Psoas muscle (tissue), 7 donors: ENCODE measurements at regions not wholly inside any gene's neighbourhood (a gene's known extent, or its start where the extent isn't known, plus 50 kb on each side); places are given as distances from the start of the nearest gene placed in this dataset.

Source experiments
- ATAC-seq, 4 donors: fragments of 200-7000 bp; cut with Tn5 transposase; one replicate each; pipeline ENCODE4 v1.9.1; 2020; ENCODE audit warnings: moderate library complexity in 3 of 4, mild to moderate bottlenecking in 2 of 4
- DNase-seq, 2 donors: peaks; one replicate each; pipeline ENCODE4 v3.0.0-alpha.2; 2020
- H3K27ac ChIP-seq: fragments of 200-600 bp; one replicate; pipeline ENCODE4 v1.8.0; 2022
- H3K27me3 ChIP-seq, 3 donors: fragments of 200-600 bp in 1 of 3; one replicate each; pipeline versions ENCODE4 v1.6.1 to v1.8.0; 2013 to 2022; ENCODE audit warnings: low read length in 2 of 3, mild to moderate bottlenecking in 2 of 3, moderate library complexity in 1 of 3; ENCODE audit not compliant: insufficient read depth in 3 of 3
- H3K36me3 ChIP-seq, 2 donors: fragments of 200-600 bp in 1 of 2; one replicate each; pipeline versions ENCODE4 v1.6.1 to v1.8.0; 2013 to 2022; ENCODE audit warnings: low read depth in 1 of 2, mild to moderate bottlenecking in 1 of 2, moderate library complexity in 1 of 2; ENCODE audit not compliant: insufficient read depth in 1 of 2
- H3K4me1 ChIP-seq: fragments of 200-600 bp; one replicate; pipeline ENCODE4 v1.8.0; 2022
- H3K4me3 ChIP-seq: fragments of 200-600 bp; one replicate; pipeline ENCODE4 v1.8.0; 2022; ENCODE audit warnings: mild to moderate bottlenecking
- H3K9me3 ChIP-seq: fragments of 200-600 bp; one replicate; pipeline ENCODE4 v1.8.0; 2022
- WGBS, 3 donors: extraction: QIAGEN DNeasy Blood & Tissue Kit; methylation state at CpG; one replicate each; pipeline versions ENCODE4 v1.1.6 to v1.1.7; 2013; 5-methylcytosine and 5-hydroxymethylcytosine counted together
- intact Hi-C, 2 donors: fragments of 100-400 bp; cut with DNase I; formaldehyde crosslinking; loops; one replicate each; pipeline versions ENCODE4 v1.11.0 to v1.14.2; 2022
- TF ChIP-seq, protein P1 (sequence below): fragments of 200-600 bp; IDR thresholded peaks from one replicate; pipeline ENCODE4 v1.8.0; 2022; ENCODE audit warnings: antibody characterized with exemption
- donor health status: healthy with polysubstance abuse.
- donor health status: DM: no; HTN: no; CAD: no; lungs with moderate emphysema.
- donor health status: Bipolar disorder and iron deficiency.
- donor health status: healthy.
- donor health status: DM: yes; HTN: yes; CAD: no.
- donor health status: DM: no; HTN: no; CAD: no.
- donor health status: DM: yes; HTN: yes; CAD: no.

DNA sequence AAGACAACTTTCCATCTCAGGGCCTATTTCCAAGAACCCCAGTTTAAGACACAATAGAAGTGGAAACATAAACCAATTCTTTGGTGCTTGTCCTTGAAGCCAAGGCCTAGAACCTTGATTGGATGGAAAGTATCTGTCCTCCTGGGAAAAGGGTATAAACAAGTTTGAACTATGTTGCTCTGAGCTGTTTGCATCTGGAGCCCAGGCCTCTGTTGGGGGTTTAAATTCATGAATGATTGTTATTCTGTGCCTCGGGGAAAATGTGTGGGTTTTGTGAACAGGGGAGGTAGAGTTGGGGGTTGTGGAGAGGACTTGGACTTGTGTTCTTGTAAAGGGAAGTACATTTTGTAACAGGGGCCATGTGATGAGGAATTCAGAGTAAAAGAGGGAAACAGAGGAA, 406.1 kb downstream of the SLC4A3 start:
- no peak overlapping the region for H3K4me3 ChIP-seq
- no peaks in the 10 kb centered on the region for H3K4me1 ChIP-seq
- TF ChIP-seq, protein P1, sequence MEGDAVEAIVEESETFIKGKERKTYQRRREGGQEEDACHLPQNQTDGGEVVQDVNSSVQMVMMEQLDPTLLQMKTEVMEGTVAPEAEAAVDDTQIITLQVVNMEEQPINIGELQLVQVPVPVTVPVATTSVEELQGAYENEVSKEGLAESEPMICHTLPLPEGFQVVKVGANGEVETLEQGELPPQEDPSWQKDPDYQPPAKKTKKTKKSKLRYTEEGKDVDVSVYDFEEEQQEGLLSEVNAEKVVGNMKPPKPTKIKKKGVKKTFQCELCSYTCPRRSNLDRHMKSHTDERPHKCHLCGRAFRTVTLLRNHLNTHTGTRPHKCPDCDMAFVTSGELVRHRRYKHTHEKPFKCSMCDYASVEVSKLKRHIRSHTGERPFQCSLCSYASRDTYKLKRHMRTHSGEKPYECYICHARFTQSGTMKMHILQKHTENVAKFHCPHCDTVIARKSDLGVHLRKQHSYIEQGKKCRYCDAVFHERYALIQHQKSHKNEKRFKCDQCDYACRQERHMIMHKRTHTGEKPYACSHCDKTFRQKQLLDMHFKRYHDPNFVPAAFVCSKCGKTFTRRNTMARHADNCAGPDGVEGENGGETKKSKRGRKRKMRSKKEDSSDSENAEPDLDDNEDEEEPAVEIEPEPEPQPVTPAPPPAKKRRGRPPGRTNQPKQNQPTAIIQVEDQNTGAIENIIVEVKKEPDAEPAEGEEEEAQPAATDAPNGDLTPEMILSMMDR = no peak
- DNase-seq (no peak), ATAC-seq (no peak)
- H3K27ac ChIP-seq = no peak overlapping the region
- WGBS, 3 donors = 67 to 83% (median 71%) methylated on average over 1 of the region's 1 CpG
- H3K9me3 ChIP-seq = no peaks in the 10 kb centered on the region
- no peaks in the 10 kb centered on the region for H3K27me3 ChIP-seq
- H3K36me3 ChIP-seq = no peaks in the 10 kb centered on the region
- intact Hi-C loops = no loop called here

DNA sequence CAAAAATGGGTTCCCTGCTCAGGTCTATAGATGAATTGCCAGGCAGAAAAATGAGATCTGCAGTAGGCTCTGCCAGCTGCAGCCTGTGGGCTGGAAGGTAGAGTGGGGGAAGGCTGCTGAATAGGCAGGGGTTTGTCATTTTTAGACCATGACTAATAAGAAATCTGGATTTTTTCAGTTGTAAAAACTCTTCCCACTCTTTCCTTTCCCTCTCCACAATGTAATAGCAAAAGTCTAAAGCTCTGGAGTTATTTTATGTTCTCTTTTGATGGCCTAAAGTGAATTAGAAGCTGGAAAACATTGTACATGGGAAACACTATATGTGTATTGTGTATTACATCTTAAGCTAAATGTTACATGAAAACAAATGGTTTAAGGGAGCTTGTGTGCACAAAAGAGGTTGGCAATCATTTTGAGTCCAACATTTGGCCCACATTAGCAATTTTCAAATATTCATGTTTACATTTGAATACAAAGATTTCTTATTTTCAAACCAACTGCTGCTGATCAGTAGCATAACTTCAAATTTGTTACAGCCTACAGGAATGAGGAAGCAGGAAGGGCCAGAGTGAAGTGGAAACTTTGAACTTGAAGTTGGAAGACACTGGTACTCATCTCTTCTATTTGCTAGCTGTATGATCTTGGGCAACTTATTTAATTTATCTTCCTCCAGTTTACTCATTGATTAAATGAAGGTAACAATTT, 407.1 kb downstream of the SLC4A3 start:
- DNase-seq (no peak), ATAC-seq (no peak)
- Histone ChIP-seq H3K27ac (no peak overlapping the region), H3K36me3 (no peaks in the 10 kb centered on the region), H3K9me3 (no peaks in the 10 kb centered on the region), H3K27me3 (no peaks in the 10 kb centered on the region), H3K4me3 (no peak overlapping the region), H3K4me1 (no peaks in the 10 kb centered on the region)
- intact Hi-C loops = no loop called here
- TF ChIP-seq, protein P1 = no peak

DNA sequence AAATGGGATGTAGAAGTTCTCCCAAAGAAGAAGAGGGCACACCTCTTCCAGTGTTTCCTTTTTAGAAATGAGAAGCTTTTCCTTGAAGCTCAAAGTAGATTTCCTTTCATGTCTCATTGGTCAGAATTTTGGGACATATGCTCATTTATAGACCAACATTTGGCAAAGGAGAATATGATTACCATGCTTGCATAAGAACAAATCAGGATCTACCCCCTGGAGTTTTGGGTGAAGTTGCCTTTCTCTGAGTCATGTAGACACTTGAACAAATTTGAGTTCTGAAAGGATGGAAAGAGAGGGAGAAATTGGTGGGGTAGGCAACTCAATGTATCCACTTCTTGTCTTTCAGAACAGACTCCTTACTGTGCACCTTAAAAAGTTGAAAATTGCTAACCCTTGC, 409.0 kb downstream of the SLC4A3 start:
- H3K27me3 ChIP-seq = no peaks in the 10 kb centered on the region
- DNase-seq (no peak), ATAC-seq (no peak)
- H3K4me1 ChIP-seq = no peaks in the 10 kb centered on the region
- intact Hi-C loops = no loop called here
- TF ChIP-seq, protein P1 = no peak
- no peak overlapping the region for H3K4me3 ChIP-seq
- no peaks in the 10 kb centered on the region for H3K9me3 ChIP-seq
- no peaks in the 10 kb centered on the region for H3K36me3 ChIP-seq
- H3K27ac ChIP-seq = no peak overlapping the region

DNA sequence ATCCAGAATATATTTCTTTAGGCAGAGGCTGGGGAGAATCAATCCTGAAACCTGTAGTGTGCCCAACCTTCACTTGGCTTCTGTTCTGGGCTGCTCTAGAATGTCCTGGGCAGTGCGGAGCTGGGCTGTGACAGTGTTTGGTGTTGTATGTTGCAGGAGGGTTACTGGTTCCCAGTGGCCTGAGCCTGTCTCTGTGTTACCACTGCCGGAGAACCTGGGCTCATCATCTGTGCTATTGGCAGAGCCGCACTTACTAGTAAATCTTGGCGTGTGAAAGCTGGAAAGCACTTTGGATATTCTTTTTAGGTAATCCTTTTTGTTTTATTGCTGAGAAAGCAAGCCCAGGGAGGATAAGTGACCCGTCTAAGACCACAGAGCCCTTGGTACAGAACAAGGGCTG, 412.9 kb downstream of the SLC4A3 start:
- Histone ChIP-seq H3K4me1 (no peaks in the 10 kb centered on the region), H3K9me3 (no peaks in the 10 kb centered on the region), H3K27me3 (no peaks in the 10 kb centered on the region), H3K27ac (no peak overlapping the region), H3K36me3 (no peaks in the 10 kb centered on the region), H3K4me3 (no peak overlapping the region)
- intact Hi-C loops = no loop called here
- ATAC-seq (no peak), DNase-seq (no peak)
- TF ChIP-seq, protein P1 = no peak
- 74 to 75% (median 75%) methylated on average over 5 of the region's 5 CpGs for WGBS, 3 donors

DNA sequence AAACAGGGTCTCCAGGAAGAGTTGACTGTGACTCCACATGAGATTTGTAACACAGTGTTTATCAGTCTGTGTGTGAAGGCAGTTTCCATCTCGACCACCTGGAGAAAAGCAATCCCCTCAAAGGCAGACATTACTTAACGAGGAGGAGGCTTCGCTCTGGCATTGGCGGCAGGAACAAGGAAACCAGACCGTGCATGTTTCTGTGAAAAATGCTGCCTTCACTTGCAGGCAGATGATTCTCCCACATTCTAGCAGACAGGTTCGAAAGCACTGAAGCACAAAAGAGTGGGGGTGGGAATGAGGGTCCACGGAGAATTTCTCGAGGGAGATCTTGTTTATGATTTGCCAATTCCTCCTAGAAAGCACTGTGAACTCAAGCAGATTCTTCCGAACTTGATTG, 414.0 kb downstream of the SLC4A3 start:
- H3K36me3 ChIP-seq = no peaks in the 10 kb centered on the region
- ATAC-seq (no peak), DNase-seq (no peak)
- no peaks in the 10 kb centered on the region for H3K27me3 ChIP-seq
- H3K4me3 ChIP-seq = no peak overlapping the region
- WGBS, 3 donors = 57 to 63% (median 62%) methylated on average over 9 of the region's 9 CpGs
- TF ChIP-seq, protein P1 = no peak
- intact Hi-C loops = no loop called here
- no peaks in the 10 kb centered on the region for H3K9me3 ChIP-seq
- no peaks in the 10 kb centered on the region for H3K4me1 ChIP-seq
- no peak overlapping the region for H3K27ac ChIP-seq
